Mesenchymal stem cell (in vitro differentiated cells and primary cell): ENCODE measurements at regions not wholly inside any gene's neighbourhood (a gene's known extent, or its start where the extent isn't known, plus 50 kb on each side); places are given as distances from the start of the nearest gene placed in this dataset.

Experiments used
- DNase-seq: peaks from one replicate; pipeline ENCODE4 v3.0.0-alpha.2; 2013
- H2AFZ ChIP-seq: one replicate; pipeline ENCODE4 v1.6.1; 2013; ENCODE audit warnings: low read depth, mild to moderate bottlenecking, control low read depth, inconsistent platforms, low read length, moderate library complexity
- H2AK5ac ChIP-seq: 2 replicates; pipeline ENCODE4 v1.6.1; 2013; ENCODE audit warnings: low read length, moderate library complexity, mild to moderate bottlenecking, inconsistent platforms; ENCODE audit not compliant: severe bottlenecking
- H2BK120ac ChIP-seq: one replicate; pipeline ENCODE4 v1.6.1; 2013; ENCODE audit warnings: low read depth, mild to moderate bottlenecking, inconsistent platforms, low read length, moderate library complexity
- H2BK12ac ChIP-seq, 2 experiments: one replicate each; pipeline ENCODE4 v1.6.1; 2013; ENCODE audit warnings: inconsistent platforms in 2 of 2, low read length in 2 of 2, mild to moderate bottlenecking in 2 of 2, moderate library complexity in 2 of 2, control low read depth in 1 of 2
- H2BK15ac ChIP-seq: one replicate; pipeline ENCODE4 v1.6.1; 2013; ENCODE audit warnings: mild to moderate bottlenecking, low read depth, inconsistent platforms; ENCODE audit not compliant: poor library complexity, severe bottlenecking
- H2BK5ac ChIP-seq: 2 replicates; pipeline ENCODE4 v1.6.1; 2013; ENCODE audit warnings: low read depth, mild to moderate bottlenecking, low read length, control low read depth, inconsistent platforms; ENCODE audit not compliant: poor library complexity, severe bottlenecking
- H3K14ac ChIP-seq, 2 experiments: one replicate each; pipeline ENCODE4 v1.6.1; 2013; ENCODE audit warnings: inconsistent platforms in 2 of 2, low read length in 2 of 2, control low read depth in 1 of 2, mild to moderate bottlenecking in 1 of 2, moderate library complexity in 1 of 2
- H3K18ac ChIP-seq, 2 experiments: one replicate each; pipeline ENCODE4 v1.6.1; 2013; ENCODE audit warnings: inconsistent platforms in 2 of 2, low read length in 2 of 2, control low read depth in 1 of 2, low read depth in 1 of 2, mild to moderate bottlenecking in 1 of 2
- H3K23ac ChIP-seq, 2 experiments: one replicate each; pipeline ENCODE4 v1.6.1; 2013; ENCODE audit warnings: inconsistent platforms in 2 of 2, low read length in 2 of 2, mild to moderate bottlenecking in 2 of 2, moderate library complexity in 2 of 2, control low read depth in 1 of 2
- H3K27ac ChIP-seq: 2 replicates; pipeline ENCODE4 v1.5.1; 2013; ENCODE audit warnings: mild to moderate bottlenecking, moderate library complexity, low read length, control low read depth, inconsistent platforms; ENCODE audit not compliant: poor library complexity, severe bottlenecking
- H3K27me3 ChIP-seq, 2 experiments: 2 replicates each; pipeline versions ENCODE4 v1.6.1 to v1.7.0; 2013; ENCODE audit warnings: low read length in 2 of 2, mild to moderate bottlenecking in 2 of 2, moderate library complexity in 2 of 2, control low read depth in 1 of 2, inconsistent platforms in 1 of 2; ENCODE audit not compliant: control insufficient read depth in 1 of 2, insufficient read depth in 1 of 2
- H3K36me3 ChIP-seq, 2 experiments: 2 replicates each; pipeline versions ENCODE4 v1.6.1 to v1.7.0; 2013; ENCODE audit warnings: low read length in 2 of 2, control low read depth in 1 of 2, inconsistent platforms in 1 of 2, low read depth in 1 of 2, mild to moderate bottlenecking in 1 of 2; ENCODE audit not compliant: insufficient read depth in 2 of 2, control insufficient read depth in 1 of 2
- H3K4ac ChIP-seq, 2 experiments: one replicate each; pipeline ENCODE4 v1.6.1; 2013; ENCODE audit warnings: inconsistent platforms in 2 of 2, low read length in 2 of 2, mild to moderate bottlenecking in 2 of 2, moderate library complexity in 2 of 2, control low read depth in 1 of 2, low read depth in 1 of 2
- H3K4me1 ChIP-seq: 2 replicates; pipeline ENCODE4 v1.6.1; 2013; ENCODE audit warnings: low read depth, low read length, control low read depth; ENCODE audit not compliant: control insufficient read depth, insufficient read depth
- H3K4me2 ChIP-seq: 2 replicates; pipeline ENCODE4 v1.6.1; 2013; ENCODE audit warnings: low read length, mild to moderate bottlenecking, inconsistent platforms; ENCODE audit not compliant: poor library complexity, severe bottlenecking
- H3K4me3 ChIP-seq, 2 experiments: 2 replicates each; pipeline versions ENCODE4 v1.5.1 to v1.7.0; 2013; ENCODE audit warnings: low read length in 2 of 2, mild to moderate bottlenecking in 2 of 2, control low read depth in 1 of 2, low read depth in 1 of 2; ENCODE audit not compliant: insufficient read depth in 1 of 2
- H3K79me1 ChIP-seq: replicated peaks from 2 replicates; pipeline ENCODE4 v1.6.1; 2013; ENCODE audit warnings: mild to moderate bottlenecking, control low read depth, low read length, inconsistent platforms; ENCODE audit not compliant: poor library complexity, severe bottlenecking
- H3K9ac ChIP-seq: 2 replicates; pipeline ENCODE4 v1.7.0; 2013; ENCODE audit warnings: mild to moderate bottlenecking, low read length, moderate library complexity
- H3K9me3 ChIP-seq: 2 replicates; pipeline ENCODE4 v1.7.0; 2013; ENCODE audit warnings: mild to moderate bottlenecking, low read length; ENCODE audit not compliant: control insufficient read depth
- H4K8ac ChIP-seq: one replicate; pipeline ENCODE4 v1.6.1; 2013; ENCODE audit warnings: inconsistent platforms, mild to moderate bottlenecking, low read length, moderate library complexity
- H4K91ac ChIP-seq: one replicate; pipeline ENCODE4 v1.6.1; 2013; ENCODE audit warnings: mild to moderate bottlenecking, low read length, inconsistent platforms
- WGBS: methylation state at CpG from one replicate; pipeline ENCODE4 v1.1.7; 2013; ENCODE audit warnings: mixed read lengths; 5-methylcytosine and 5-hydroxymethylcytosine counted together

DNA sequence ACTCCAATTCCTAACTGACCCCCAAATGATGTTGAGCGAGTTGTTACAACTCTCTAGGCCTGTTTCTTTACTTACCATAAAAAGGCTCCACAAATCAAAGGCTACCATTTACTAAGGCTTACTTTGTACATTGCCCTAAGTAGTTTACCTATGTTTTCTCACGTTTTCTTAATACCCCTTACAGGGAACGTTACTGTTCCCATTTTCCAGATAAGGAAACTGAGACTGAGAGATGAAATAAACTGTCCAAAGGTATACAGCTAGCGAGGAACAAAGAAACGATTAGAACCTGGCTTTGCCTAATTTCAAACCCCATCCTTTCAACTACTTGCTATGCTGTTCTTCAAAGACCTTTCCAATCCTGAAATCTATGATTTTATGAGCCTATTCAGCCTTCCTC, 74.8 kb upstream of the SPTBN1 start:
- H4K8ac ChIP-seq, result no peak overlapping the region
- H3K4me3 ChIP-seq, result no peak overlapping the region
- no peaks in the 10 kb centered on the region for H3K79me1 ChIP-seq
- no peaks in the 10 kb centered on the region for H3K36me3 ChIP-seq
- H2BK120ac ChIP-seq, result no peak overlapping the region
- no peak overlapping the region for H3K9ac ChIP-seq
- H2BK12ac ChIP-seq, result no peak overlapping the region
- no peak overlapping the region for H2BK15ac ChIP-seq
- no peak for DNase-seq
- no peak overlapping the region for H2AK5ac ChIP-seq
- H3K4ac ChIP-seq, result no peak overlapping the region
- 95% methylated on average over 5 of the region's 5 CpGs for WGBS
- peaks cover 0 to 4% of the 10 kb centered on the region in 2 experiments for H3K27me3 ChIP-seq
- no peaks in the 10 kb centered on the region for H3K9me3 ChIP-seq
- H2BK5ac ChIP-seq, result no peak overlapping the region
- H3K4me1 ChIP-seq, result no peaks in the 10 kb centered on the region
- H3K27ac ChIP-seq, result no peak overlapping the region
- H2AFZ ChIP-seq, result no peak overlapping the region
- no peak overlapping the region for H3K4me2 ChIP-seq
- no peak overlapping the region for H3K18ac ChIP-seq
- H3K14ac ChIP-seq, result no peak overlapping the region
- H4K91ac ChIP-seq, result no peak overlapping the region
- H3K23ac ChIP-seq, result no peak overlapping the region

DNA sequence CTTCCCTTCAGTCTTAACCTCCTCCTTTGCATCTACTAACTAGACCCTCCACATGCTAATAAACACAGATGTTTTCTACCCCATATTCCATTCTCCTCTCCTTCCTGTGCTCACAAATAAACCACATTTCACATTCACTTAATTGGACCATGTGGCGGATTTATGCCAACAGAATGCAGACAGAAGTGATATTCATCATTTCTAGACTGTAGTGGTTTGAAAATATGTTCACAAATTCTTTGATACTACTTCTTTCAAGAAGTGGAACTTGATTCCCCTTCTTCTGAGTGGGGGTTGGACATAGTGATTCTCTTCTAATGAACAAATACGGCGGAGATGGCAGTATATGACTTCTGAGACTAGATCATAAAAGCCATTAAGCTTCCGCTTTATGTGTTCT, 73.5 kb upstream of the SPTBN1 start:
- Histone ChIP-seq H3K18ac (no peak overlapping the region), H3K23ac (no peak overlapping the region), H3K9me3 (no peaks in the 10 kb centered on the region), H3K14ac (no peak overlapping the region), H2BK15ac (no peak overlapping the region), H3K4me3 (no peak overlapping the region), H4K8ac (no peak overlapping the region), H3K36me3 (no peaks in the 10 kb centered on the region), H4K91ac (no peak overlapping the region), H2BK120ac (no peak overlapping the region), H3K79me1 (no peaks in the 10 kb centered on the region), H2BK5ac (no peak overlapping the region), H3K4me1 (peaks cover under 1% of the 10 kb centered on the region), H2BK12ac (no peak overlapping the region), H2AFZ (no peak overlapping the region), H2AK5ac (no peak overlapping the region), H3K4me2 (no peak overlapping the region), H3K4ac (no peak overlapping the region), H3K27me3 (peaks cover 0 to 4% of the 10 kb centered on the region in 2 experiments), H3K27ac (no peak overlapping the region), H3K9ac (no peak overlapping the region)
- WGBS, result 95% methylated on average over 3 of the region's 4 CpGs
- no peak for DNase-seq

DNA sequence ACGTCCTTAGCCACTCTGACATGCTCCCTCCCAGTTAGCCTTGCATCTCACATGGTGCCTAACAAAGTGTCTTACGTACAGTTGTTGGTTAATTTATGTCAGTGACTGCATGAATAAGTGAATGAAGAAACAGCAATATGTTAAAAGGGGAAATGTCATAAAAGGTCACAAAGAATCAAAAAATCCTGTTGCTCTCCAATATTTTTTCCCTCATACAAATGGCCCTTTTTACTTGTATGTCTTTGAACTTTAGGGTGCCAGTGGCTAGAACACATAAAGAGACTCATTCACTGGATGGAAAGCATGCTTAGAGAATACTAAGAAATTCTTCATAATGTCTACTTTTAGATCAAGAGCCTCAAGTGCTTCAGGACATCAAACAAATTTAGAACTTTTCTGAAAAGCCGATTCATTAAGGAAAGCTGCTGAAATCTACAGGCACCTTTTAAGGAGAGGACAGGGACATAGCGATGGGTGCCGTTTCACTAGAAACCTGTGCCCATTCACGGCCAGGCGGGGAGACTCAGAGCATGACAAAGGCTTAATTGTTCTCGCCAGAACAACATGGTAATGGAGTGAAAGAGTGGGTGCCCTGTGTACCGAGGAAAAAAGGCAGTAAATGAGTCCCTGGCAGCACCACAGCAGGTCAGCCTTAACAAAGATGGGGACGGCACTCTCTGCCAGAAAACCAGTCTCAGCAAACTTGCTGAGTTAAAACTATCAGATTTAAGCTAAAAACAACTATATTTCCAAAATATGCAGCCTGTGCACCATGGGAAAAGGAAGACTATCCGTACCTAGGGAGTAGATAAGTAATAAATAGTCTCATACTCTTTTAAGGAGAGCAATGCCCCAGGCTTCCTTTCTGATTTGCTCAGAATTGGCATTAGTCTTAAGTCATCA, 71.6 kb upstream of the SPTBN1 start:
- Histone ChIP-seq H3K36me3 (no peaks in the 10 kb centered on the region), H4K8ac (no peak overlapping the region), H3K23ac (no peak overlapping the region), H2BK5ac (no peak overlapping the region), H3K14ac (no peak overlapping the region), H3K4me1 (peaks cover 4% of the 10 kb centered on the region), H2AFZ (no peak overlapping the region), H3K18ac (no peak overlapping the region), H3K4me2 (no peak overlapping the region), H3K9me3 (no peaks in the 10 kb centered on the region), H3K27me3 (no peaks in the 10 kb centered on the region), H2BK15ac (no peak overlapping the region), H2BK12ac (peak overlapping the region in 1 of 2 experiments; percentile 9), H4K91ac (no peak overlapping the region), H3K27ac (no peak overlapping the region), H3K79me1 (no peaks in the 10 kb centered on the region), H3K4ac (no peak overlapping the region), H2AK5ac (no peak overlapping the region), H3K4me3 (no peak overlapping the region), H3K9ac (no peak overlapping the region), H2BK120ac (no peak overlapping the region)
- WGBS, result 87% methylated on average over 8 of the region's 11 CpGs
- no peak for DNase-seq

DNA sequence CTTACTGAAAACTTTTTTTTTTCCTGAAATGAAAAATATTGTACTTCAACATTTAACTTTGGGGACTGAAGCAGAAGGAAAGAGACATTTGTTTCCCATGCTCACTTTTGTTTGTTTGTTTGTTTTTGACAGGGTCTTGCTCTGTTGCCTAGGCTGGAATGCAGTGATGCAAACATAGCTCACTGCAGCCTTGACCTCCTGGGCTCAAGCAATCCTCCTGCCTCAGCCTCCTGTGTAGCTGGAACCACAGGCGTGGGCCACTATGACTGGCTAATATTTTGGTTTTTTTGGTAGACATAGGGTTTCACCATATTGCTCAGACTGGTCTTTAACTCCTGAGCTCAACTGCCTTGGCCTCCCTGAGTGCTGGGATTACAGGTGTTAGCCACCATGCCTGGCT, 70.9 kb upstream of the SPTBN1 start:
- WGBS, result 100% methylated on average over 1 of the region's 1 CpG

More for the DNA sequence above, 70.9 kb upstream of the SPTBN1 start:
- Histone ChIP-seq H3K23ac (no peak overlapping the region), H2BK5ac (no peak overlapping the region), H3K9ac (no peak overlapping the region), H4K91ac (no peak overlapping the region), H3K4me2 (no peak overlapping the region), H3K79me1 (no peaks in the 10 kb centered on the region), H3K4me3 (no peak overlapping the region), H3K27ac (no peak overlapping the region), H2BK15ac (no peak overlapping the region), H2BK120ac (no peak overlapping the region), H3K4ac (no peak overlapping the region), H3K36me3 (no peaks in the 10 kb centered on the region), H2AFZ (no peak overlapping the region), H3K27me3 (no peaks in the 10 kb centered on the region), H3K18ac (no peak overlapping the region), H3K14ac (no peak overlapping the region), H4K8ac (no peak overlapping the region), H3K4me1 (peaks cover 4% of the 10 kb centered on the region), H2BK12ac (no peak overlapping the region), H3K9me3 (no peaks in the 10 kb centered on the region), H2AK5ac (no peak overlapping the region)
- no peak for DNase-seq
